NCI-H2107 treated with DMSO at 0.1 percent for 48 hours (cell line): ENCODE measurements at regions not wholly inside any gene's neighbourhood (a gene's known extent, or its start where the extent isn't known, plus 50 kb on each side); places are given as distances from the start of the nearest gene placed in this dataset.
"Not testable (repeated sequence)": the region's sequence is repeated elsewhere in the genome, so short reads cannot be mapped to it uniquely, and the experiment has no call there.

ENCODE experiments used
- DNase-seq: peaks from one replicate; lab custom pipeline; 2025; ENCODE audit not compliant: unreplicated experiment; lab: John Stamatoyannopoulos, UW

GRCh38 chr7:22066522-22066921, 120.8 kb upstream of the CDCA7L start:
- peak; percentile 80 for DNase-seq

- DNase-seq, result no peak
These were observed 119.1 kb upstream of the CDCA7L start for GRCh38 chr7:22064816-22065215.

GRCh38 chr7:22061775-22062174, 116.1 kb upstream of the CDCA7L start:
- no peak for DNase-seq

- DNase-seq, result no peak
These were observed 115.2 kb upstream of the CDCA7L start for GRCh38 chr7:22060863-22061262.

- DNase-seq, result no peak
These were observed 114.5 kb upstream of the CDCA7L start for GRCh38 chr7:22060197-22060596.

- DNase-seq, result no peak
These were observed 109.5 kb upstream of the CDCA7L start for GRCh38 chr7:22055226-22055625.

GRCh38 chr7:22052674-22053365, 107.1 kb upstream of the CDCA7L start:
- DNase-seq, result no peak

GRCh38 chr7:22051886-22052673, 106.4 kb upstream of the CDCA7L start:
- no peak for DNase-seq

- no peak for DNase-seq
These were observed 104.2 kb upstream of the CDCA7L start for GRCh38 chr7:22049766-22050500.

GRCh38 chr7:22043367-22043766, 97.7 kb upstream of the CDCA7L start:
- DNase-seq, result no peak

- DNase-seq, result no peak
These were observed 95.4 kb upstream of the CDCA7L start for GRCh38 chr7:22040923-22041595.

GRCh38 chr7:22039670-22040069, 94.0 kb upstream of the CDCA7L start:
- peak; percentile 57 for DNase-seq

- not testable (repeated sequence) for DNase-seq
These were observed 86.7 kb upstream of the CDCA7L start for GRCh38 chr7:22032356-22032755.

- DNase-seq, result not testable (repeated sequence)
These were observed 83.0 kb upstream of the CDCA7L start for GRCh38 chr7:22028656-22029055.

- no peak for DNase-seq
These were observed 81.8 kb upstream of the CDCA7L start for GRCh38 chr7:22027475-22027874.

GRCh38 chr7:22025983-22026382, 80.3 kb upstream of the CDCA7L start:
- DNase-seq, result no peak

GRCh38 chr7:22025075-22025474, 79.4 kb upstream of the CDCA7L start:
- no peak for DNase-seq

- DNase-seq, result no peak
These were observed 74.2 kb upstream of the CDCA7L start for GRCh38 chr7:22019931-22020330.

GRCh38 chr7:22016507-22016906, 70.8 kb upstream of the CDCA7L start:
- no peak for DNase-seq

- no peak for DNase-seq
These were observed 68.0 kb upstream of the CDCA7L start for GRCh38 chr7:22013711-22014110.

- no peak for DNase-seq
These were observed 63.0 kb upstream of the CDCA7L start for GRCh38 chr7:22008683-22009082.
